Skeletal muscle tissue (tissue), 3 donors: ENCODE measurements at regions not wholly inside any gene's neighbourhood (a gene's known extent, or its start where the extent isn't known, plus 50 kb on each side); places are given as distances from the start of the nearest gene placed in this dataset.

Experiments used
- H3K27ac ChIP-seq: one replicate; pipeline ENCODE4 v1.7.0; 2013; ENCODE audit warnings: mild to moderate bottlenecking, low read depth, low read length, inconsistent platforms
- H3K27me3 ChIP-seq, 3 donors: one replicate each; pipeline ENCODE4 v1.7.0; 2013; ENCODE audit warnings: low read length in 3 of 3; ENCODE audit not compliant: control insufficient read depth in 3 of 3, insufficient read depth in 3 of 3
- H3K36me3 ChIP-seq, 3 donors: one replicate each; pipeline ENCODE4 v1.7.0; 2013; ENCODE audit warnings: low read length in 3 of 3; ENCODE audit not compliant: control insufficient read depth in 3 of 3, insufficient read depth in 3 of 3
- H3K4me1 ChIP-seq, 3 donors: one replicate each; pipeline ENCODE4 v1.7.0; 2013; ENCODE audit warnings: low read length in 3 of 3, mild to moderate bottlenecking in 3 of 3; ENCODE audit not compliant: control insufficient read depth in 3 of 3, insufficient read depth in 3 of 3
- H3K4me3 ChIP-seq, 3 donors: one replicate each; pipeline ENCODE4 v1.7.0; 2013; ENCODE audit warnings: low read length in 3 of 3
- H3K9ac ChIP-seq, 3 donors: one replicate each; pipeline ENCODE4 v1.7.0; 2013; ENCODE audit warnings: low read length in 3 of 3, mild to moderate bottlenecking in 3 of 3, moderate library complexity in 2 of 3, low read depth in 1 of 3
- H3K9me3 ChIP-seq, 3 donors: one replicate each; pipeline ENCODE4 v1.7.0; 2013; ENCODE audit warnings: low read length in 3 of 3; ENCODE audit not compliant: control insufficient read depth in 3 of 3
- donor health status: Osteomylitis.

DNA sequence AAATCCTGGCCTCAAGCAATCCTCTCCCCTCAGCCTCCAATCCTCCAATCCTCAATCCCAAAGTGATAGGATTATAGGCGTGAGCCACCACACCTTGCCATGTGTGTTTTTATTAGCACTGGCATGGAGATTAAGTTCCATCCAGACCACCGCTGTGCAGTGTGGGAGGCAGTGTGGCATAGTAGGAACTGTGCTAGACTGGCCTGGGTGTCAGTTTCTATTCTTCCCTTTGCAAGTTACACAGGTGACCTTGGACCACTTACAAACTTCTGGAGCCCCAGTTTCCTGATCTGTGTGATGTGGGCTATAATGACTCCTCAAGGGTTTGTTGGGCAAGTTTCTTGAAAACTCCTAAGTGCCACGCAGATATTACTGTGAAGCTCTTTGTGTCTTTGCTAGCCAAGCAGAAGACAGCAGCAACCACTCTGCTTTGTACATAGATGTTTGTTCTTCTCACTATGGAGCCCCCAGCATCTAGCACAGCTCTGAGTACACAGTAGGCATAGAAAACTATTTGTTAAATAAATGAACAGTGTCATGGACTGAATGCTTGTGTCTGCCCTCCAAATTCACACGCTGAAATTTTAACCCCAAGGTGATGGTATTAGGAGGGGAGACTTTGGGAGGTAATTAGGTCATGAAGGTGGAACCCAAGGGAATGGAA lies 93.0 kb downstream of the LBH start:
- Histone ChIP-seq H3K4me1 (peaks cover 0 to 5% (median 3%) of the 10 kb centered on the region in 3 donors), H3K9me3 (no peaks in the 10 kb centered on the region), H3K4me3 (no peak overlapping the region), H3K27me3 (no peaks in the 10 kb centered on the region), H3K36me3 (no peaks in the 10 kb centered on the region), H3K27ac (no peak overlapping the region), H3K9ac (no peak overlapping the region)

DNA sequence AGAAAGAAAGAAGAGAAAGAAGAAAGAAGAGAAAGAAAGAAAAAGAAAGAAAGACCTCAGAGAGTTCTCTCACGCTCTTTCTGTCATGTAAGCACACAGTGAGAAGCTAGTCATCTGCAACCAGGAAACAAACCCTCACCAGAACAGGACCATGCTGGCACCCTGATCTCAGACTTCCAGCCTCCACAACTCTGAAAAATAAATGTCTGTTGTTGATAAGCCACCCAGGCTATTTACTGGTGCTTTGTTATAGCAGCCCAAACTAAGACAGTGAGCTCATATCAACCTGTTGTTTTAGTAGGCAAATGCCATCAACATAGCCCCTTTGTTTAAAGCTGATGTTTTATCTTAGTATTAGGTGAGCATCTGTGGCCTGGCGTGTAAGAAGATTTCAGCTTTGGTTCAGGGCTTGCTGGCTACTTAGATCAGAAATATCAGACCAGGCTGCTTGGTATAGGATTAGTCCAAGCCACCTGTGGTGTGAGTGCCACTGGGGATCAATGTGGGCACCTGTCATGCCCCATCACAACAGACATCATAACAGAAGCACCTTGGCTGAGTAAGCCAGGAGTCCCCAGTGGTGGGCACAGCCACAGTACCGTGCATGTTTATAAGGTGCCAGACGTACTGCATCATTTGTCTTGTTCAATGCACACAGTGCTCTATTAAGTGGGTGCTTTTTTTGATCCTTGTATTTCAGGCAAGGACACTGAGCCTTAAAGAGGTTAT lies 94.4 kb downstream of the LBH start:
- H3K27me3 ChIP-seq, result no peaks in the 10 kb centered on the region
- no peaks in the 10 kb centered on the region for H3K36me3 ChIP-seq
- H3K4me3 ChIP-seq, result no peak overlapping the region
- no peaks in the 10 kb centered on the region for H3K9me3 ChIP-seq
- H3K4me1 ChIP-seq, result peaks cover 0 to 5% (median 0%) of the 10 kb centered on the region in 3 donors
- no peak overlapping the region for H3K27ac ChIP-seq
- H3K9ac ChIP-seq, result no peak overlapping the region

DNA sequence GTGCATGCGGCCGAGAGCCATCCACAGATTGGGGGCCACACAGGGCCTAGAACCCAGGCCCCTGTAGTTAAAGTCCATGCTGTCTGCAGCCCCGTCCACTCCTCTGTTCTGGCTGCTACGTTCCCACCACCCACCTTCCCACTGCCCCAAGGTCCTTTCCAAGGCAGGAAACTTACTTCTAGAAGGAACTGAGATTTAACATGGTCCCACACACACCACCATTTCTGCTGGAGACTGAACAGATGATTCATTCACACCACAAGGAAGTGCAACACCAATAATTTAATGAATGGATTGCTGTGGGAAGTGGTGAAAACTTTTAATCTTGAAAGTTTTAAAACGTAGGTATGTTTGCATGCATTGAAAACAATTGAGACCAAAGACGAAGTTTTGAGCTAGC lies 95.2 kb downstream of the LBH start:
- no peaks in the 10 kb centered on the region for H3K27me3 ChIP-seq

DNA sequence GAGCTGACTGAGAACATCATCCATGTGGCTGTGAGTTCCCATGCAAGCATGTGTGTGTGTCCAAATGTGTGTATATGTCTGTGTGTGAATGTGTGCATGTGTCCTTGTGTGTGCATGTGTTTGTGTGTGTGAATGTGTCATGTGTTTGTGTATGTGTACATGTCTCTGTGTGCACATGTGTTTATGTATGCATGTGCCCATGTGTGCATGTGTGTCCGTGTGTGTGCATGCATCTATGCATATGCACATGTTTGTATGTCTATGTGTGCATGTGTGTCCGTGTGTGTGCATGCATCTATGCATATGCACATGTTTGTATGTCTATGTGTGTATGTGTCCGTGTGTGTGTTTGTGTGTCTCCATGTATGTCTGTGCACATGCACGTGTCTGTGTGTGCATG lies 99.7 kb downstream of the LBH start:
- peaks cover 0 to 9% (median 2%) of the 10 kb centered on the region in 3 donors for H3K4me1 ChIP-seq
- H3K9ac ChIP-seq, result no peak overlapping the region
- H3K9me3 ChIP-seq, result no peaks in the 10 kb centered on the region
- peaks cover 0 to 3% (median 0%) of the 10 kb centered on the region in 3 donors for H3K27me3 ChIP-seq
- no peaks in the 10 kb centered on the region for H3K36me3 ChIP-seq
- no peak overlapping the region for H3K4me3 ChIP-seq
- H3K27ac ChIP-seq, result no peak overlapping the region

More for the DNA sequence above, 95.2 kb downstream of the LBH start:
- H3K9me3 ChIP-seq, result no peaks in the 10 kb centered on the region
- no peak overlapping the region for H3K27ac ChIP-seq
- no peak overlapping the region for H3K9ac ChIP-seq
- no peaks in the 10 kb centered on the region for H3K36me3 ChIP-seq
- no peak overlapping the region for H3K4me3 ChIP-seq
- H3K4me1 ChIP-seq, result peaks cover 0 to 5% (median 0%) of the 10 kb centered on the region in 3 donors

DNA sequence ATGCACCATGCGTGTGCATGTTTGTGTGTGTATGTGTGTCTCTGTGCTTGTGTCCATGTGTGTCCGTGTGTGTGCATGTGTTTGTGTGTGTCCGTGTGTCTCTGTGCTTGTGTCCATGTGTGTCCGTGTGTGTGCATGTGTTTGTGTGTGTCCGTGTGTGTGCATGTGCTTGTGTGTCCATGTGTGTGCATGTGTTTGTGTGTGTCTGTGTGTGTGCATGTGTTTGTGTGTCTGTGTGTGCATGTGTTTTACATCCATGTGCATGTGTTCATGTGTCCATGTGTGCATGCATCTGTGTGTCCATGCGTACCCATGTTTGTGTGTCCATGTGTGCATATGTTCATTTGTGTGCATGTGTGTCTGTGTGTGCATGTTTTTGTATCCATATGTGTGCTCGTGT lies 100.5 kb downstream of the LBH start:
- no peak overlapping the region for H3K27ac ChIP-seq
- peaks cover 0 to 9% (median 5%) of the 10 kb centered on the region in 3 donors for H3K4me1 ChIP-seq
- H3K9ac ChIP-seq, result no peak overlapping the region
- no peaks in the 10 kb centered on the region for H3K9me3 ChIP-seq
- H3K27me3 ChIP-seq, result peaks cover 0 to 3% (median 0%) of the 10 kb centered on the region in 3 donors
- H3K36me3 ChIP-seq, result no peaks in the 10 kb centered on the region
- no peak overlapping the region for H3K4me3 ChIP-seq

DNA sequence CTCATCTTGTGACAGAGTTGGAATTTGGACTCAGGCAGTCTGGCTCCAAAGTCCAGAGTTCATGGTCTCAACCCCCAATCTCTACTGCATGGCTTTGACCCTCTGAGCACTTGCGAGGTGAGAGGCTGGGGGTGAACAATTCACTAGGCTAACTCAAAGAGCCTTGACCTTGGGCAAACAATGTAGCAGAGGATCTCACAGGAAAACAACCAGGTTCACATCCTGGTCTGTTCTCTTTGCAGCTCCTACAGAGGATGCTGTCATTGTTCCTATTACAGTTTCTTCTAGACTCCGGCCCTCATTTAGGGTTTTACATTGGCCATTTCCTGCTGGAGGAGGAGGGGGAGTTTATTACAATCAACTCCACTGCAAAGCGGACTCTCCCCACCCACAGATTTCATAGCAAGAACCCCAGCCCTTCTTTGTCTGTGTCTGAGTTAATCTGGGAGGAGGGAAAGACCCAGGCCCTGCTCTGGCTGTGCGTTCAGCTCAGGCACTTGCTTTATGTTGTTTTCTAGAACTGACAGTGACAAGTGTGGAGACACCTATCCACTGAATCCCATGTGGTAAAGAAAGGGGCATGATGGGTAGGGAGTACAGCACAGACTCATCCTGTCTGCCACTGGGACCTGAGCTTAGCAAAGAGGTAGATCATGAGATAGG lies 101.6 kb downstream of the LBH start:
- Histone ChIP-seq H3K36me3 (no peaks in the 10 kb centered on the region), H3K4me1 (peaks cover 0 to 9% (median 5%) of the 10 kb centered on the region in 3 donors), H3K27ac (no peak overlapping the region), H3K9ac (no peak overlapping the region), H3K9me3 (no peaks in the 10 kb centered on the region), H3K4me3 (no peak overlapping the region), H3K27me3 (peaks cover 0 to 3% (median 0%) of the 10 kb centered on the region in 3 donors)

DNA sequence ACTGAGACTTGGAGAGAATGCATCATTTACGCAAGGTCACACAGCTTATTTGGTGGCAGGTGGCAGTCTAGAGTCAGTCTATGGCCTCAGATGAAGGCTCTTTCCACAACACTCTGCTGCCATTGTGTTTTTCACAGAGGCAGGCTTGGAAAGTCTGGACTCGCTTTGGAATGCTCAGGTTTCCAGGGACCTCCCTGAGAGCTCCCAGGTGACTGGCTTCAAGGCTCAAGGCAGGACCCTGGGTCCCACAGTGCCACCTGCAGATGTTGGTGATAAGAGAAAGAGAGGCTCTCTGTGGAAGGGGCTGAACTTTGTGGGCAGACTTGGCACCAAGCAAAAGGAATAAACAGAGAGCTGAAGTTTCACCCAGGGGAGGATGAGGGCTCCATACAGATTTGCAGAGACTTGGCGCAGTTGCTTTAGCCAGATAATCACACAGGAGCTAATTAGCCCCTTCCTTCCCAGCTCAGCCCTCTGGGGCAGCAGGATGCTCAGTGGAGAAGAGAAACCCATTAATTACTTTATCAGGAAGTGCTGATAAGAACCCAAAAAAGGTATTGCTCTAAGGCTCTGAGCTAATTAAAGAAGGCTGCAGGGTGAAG lies 103.5 kb downstream of the LBH start:
- Histone ChIP-seq H3K9ac (no peak overlapping the region), H3K4me1 (peaks cover 0 to 6% (median 5%) of the 10 kb centered on the region in 3 donors), H3K36me3 (no peaks in the 10 kb centered on the region), H3K9me3 (no peaks in the 10 kb centered on the region), H3K27ac (no peak overlapping the region), H3K27me3 (peaks cover 0 to 3% (median 0%) of the 10 kb centered on the region in 3 donors), H3K4me3 (no peak overlapping the region)

DNA sequence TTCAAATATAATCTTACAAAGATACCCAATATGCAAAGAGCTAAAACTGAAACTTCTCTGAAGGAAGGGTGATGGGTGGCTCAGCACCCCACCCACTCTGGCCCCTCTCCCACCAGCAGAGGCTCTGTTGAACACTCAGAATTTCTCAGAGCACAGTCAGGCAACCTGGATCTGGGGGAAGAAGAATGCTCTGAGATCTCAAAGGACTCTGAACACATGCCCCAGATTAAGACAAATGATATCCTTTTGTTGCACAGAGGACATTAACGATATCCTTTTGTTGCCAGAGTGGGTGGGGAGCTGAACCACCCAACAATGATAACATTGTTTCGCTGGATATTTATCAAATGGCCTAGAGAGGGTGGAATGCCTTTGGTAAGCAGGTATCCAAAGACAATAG lies 104.8 kb downstream of the LBH start:
- Histone ChIP-seq H3K36me3 (no peaks in the 10 kb centered on the region), H3K27me3 (peaks cover 0 to 3% (median 0%) of the 10 kb centered on the region in 3 donors), H3K4me1 (peaks cover 0 to 6% (median 5%) of the 10 kb centered on the region in 3 donors), H3K4me3 (no peak overlapping the region), H3K9ac (no peak overlapping the region), H3K27ac (no peak overlapping the region), H3K9me3 (no peaks in the 10 kb centered on the region)

DNA sequence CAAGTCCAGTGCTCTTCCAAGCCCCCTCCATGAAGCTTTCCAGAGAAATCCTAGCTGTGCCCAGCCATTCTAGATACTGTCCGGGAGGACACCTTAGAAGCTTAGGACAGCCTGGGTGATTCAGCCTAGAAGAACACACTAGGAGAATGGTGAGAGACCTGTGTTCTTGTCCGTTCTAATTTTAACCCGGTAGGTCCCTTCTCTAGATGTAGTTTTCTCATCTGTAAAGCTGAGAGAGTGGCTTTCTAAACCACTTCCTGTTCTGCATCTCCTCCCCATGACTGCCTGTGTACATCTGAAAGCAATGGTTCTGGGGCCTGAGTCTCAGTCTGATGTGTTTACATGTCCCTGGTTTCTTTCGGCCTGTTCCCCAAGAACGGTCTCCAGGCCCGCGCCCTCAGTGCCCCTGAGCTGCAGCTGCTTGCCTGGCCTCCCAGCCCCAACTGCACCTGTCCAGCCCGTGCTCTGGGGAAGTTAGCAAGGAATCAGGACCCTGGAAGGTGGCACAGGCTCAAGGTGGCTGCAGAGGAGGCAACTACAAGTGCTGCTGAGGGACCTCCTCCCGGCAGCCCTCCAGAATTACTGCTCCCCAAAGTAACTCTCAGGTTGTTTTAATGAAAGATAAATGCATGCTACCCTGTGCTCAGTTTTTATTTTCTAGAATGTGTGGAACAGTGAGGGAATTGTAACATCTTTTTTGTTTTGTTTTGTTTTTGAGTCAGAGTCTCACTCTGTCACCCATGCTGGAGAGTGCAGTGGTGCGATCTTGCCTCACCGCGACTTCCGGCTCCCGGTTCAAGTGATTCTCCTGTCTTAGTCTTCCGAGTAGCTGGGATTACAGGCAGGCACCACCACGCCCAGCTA lies 105.9 kb downstream of the LBH start:
- Histone ChIP-seq H3K27me3 (peaks cover 0 to 3% (median 0%) of the 10 kb centered on the region in 3 donors), H3K4me1 (peaks cover 0 to 6% (median 5%) of the 10 kb centered on the region in 3 donors), H3K36me3 (no peaks in the 10 kb centered on the region), H3K27ac (no peak overlapping the region), H3K4me3 (no peak overlapping the region), H3K9me3 (no peaks in the 10 kb centered on the region), H3K9ac (no peak overlapping the region)
